ENCODE measurements at regions not wholly inside any gene's neighbourhood (a gene's known extent, or its start where the extent isn't known, plus 50 kb on each side); places are given as distances from the start of the nearest gene placed in this dataset.

DNA sequence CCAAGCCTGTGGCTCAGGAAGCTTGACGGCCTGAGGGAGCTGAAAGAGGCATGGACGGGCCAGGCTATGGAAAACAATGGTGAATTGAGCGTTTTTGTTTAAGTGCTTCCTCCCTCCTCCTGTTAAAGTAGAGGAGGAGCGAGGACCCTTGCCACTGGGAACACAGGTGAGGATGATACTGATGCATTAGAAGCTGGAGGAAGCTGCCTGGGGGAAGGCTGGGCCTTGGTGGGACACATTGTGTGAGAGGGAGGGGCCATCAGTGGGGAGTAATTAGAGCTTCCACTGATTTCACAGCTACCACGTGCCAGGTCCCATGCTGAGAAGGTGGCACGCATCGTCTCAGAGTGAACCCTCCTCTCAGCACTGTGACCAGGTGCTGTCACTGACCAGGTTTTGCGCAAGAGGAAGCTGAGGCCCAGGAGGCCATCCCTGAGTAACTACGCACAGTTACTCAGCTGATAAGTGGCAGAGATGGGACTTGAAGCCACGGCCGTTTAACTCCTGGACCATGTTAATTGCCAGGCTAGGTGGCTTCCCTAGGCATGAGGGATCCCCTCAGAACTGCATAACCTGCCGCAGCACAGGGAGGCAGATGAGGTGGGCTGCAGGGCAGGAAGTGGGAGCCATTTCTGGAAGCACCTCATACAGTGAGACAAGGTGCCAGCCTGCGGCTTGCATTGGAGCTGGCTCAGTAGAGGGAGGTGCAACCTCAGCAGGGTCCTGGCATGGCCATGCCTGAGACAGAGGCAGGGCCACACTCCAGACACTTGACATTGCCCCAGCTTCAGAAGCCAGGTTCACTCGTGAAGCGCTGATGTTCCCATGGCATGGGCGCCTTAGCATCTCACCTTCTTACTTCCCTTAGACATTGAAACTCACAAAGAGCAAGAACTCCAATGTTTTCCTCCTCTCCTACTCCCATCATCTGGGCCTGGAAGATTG lies 195.3 kb upstream of the MVB12B start:
- Histone ChIP-seq H3K27ac (no peak overlapping the region), H3K9me3 (replicated peaks in 1 of 3) (no peaks in the 10 kb centered on the region), H3K4me3 (no peak overlapping the region), H3K4me1 (replicated peaks in 1 of 2) (no peaks in the 10 kb centered on the region), H3K36me3 (replicated peaks in 1 of 2) (no peaks in the 10 kb centered on the region), H3K27me3 (no peaks in the 10 kb centered on the region)
- TF ChIP-seq, protein P1, sequence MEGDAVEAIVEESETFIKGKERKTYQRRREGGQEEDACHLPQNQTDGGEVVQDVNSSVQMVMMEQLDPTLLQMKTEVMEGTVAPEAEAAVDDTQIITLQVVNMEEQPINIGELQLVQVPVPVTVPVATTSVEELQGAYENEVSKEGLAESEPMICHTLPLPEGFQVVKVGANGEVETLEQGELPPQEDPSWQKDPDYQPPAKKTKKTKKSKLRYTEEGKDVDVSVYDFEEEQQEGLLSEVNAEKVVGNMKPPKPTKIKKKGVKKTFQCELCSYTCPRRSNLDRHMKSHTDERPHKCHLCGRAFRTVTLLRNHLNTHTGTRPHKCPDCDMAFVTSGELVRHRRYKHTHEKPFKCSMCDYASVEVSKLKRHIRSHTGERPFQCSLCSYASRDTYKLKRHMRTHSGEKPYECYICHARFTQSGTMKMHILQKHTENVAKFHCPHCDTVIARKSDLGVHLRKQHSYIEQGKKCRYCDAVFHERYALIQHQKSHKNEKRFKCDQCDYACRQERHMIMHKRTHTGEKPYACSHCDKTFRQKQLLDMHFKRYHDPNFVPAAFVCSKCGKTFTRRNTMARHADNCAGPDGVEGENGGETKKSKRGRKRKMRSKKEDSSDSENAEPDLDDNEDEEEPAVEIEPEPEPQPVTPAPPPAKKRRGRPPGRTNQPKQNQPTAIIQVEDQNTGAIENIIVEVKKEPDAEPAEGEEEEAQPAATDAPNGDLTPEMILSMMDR (IDR thresholded peaks at IDR 0.05): no peak
- no peak for TF ChIP-seq POLR2A (IDR thresholded peaks at IDR 0.05)
- intact Hi-C loops (cut with DNase I): no loop called here
- whole genome bisulfite sequencing, 4 donors: 82 to 87% (median 84%) methylated on average over 12 to 16 of the region's 16 CpGs
- peak in 3 of 7 donors; percentile 1 to 20 (median 7) for DNase-seq

DNA sequence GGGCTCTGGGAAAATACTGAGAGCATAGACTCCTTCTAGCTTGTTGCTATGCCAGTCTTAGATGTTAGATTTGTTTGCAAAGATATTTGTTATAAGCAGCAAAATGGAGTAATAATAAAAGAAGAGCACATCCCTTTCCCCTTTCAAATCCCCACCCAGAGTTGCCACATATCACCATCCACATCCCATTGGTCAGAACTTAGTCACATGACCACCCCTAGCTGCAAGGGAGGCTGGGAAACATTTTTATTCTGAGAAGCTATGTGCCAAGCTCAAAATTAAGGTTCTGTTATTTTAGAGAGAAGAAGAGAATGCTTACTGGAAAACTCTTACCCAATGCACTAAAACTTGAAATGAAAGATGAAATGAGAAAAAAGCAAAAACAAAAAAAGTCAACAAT lies 193.9 kb upstream of the MVB12B start:
- TF ChIP-seq POLR2A (IDR thresholded peaks at IDR 0.05): no peak
- TF ChIP-seq, protein P1 (IDR thresholded peaks at IDR 0.05): no peak
- Histone ChIP-seq H3K4me1 (replicated peaks in 1 of 2) (no peaks in the 10 kb centered on the region), H3K36me3 (replicated peaks in 1 of 2) (no peaks in the 10 kb centered on the region), H3K27me3 (no peaks in the 10 kb centered on the region), H3K27ac (no peak overlapping the region), H3K4me3 (no peak overlapping the region), H3K9me3 (replicated peaks in 1 of 3) (no peaks in the 10 kb centered on the region)
- DNase-seq: peak in 2 of 7 donors; percentile 3 to 14
- intact Hi-C loops (cut with DNase I): no loop called here

DNA sequence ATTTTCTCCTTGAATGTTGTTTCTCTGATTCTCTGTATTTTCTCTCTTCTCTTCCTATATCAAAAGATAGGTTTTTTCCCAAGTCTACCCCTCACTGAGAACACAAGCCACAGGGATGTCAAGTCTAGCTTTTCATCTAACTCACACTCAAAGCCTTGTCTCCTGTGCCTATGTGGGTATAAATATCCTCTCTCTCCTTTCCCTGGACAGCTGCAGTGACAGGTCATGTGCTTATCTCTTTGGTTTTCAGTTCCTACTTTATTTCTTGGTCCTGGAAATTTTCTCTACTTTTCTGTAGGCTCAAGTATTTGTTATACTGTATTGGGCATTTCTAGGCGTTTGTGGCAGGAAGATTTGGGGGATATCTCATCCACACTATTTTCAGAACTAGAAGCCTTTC lies 182.4 kb upstream of the MVB12B start:
- whole genome bisulfite sequencing, 4 donors: 50 to 59% (median 54%) methylated on average over 1 of the region's 1 CpG
- intact Hi-C loops (cut with DNase I): no loop called here
- peak in 1 of 7 donors; percentile 7 for DNase-seq
- H3K27ac ChIP-seq: no peak overlapping the region
- TF ChIP-seq POLR2A (IDR thresholded peaks at IDR 0.05): no peak
- TF ChIP-seq, protein P1 (IDR thresholded peaks at IDR 0.05): no peak
- no peaks in the 10 kb centered on the region for H3K9me3 ChIP-seq (replicated peaks in 1 of 3)
- H3K36me3 ChIP-seq (replicated peaks in 1 of 2): no peaks in the 10 kb centered on the region
- H3K4me3 ChIP-seq: no peak overlapping the region
- no peaks in the 10 kb centered on the region for H3K4me1 ChIP-seq (replicated peaks in 1 of 2)
- H3K27me3 ChIP-seq: no peaks in the 10 kb centered on the region

DNA sequence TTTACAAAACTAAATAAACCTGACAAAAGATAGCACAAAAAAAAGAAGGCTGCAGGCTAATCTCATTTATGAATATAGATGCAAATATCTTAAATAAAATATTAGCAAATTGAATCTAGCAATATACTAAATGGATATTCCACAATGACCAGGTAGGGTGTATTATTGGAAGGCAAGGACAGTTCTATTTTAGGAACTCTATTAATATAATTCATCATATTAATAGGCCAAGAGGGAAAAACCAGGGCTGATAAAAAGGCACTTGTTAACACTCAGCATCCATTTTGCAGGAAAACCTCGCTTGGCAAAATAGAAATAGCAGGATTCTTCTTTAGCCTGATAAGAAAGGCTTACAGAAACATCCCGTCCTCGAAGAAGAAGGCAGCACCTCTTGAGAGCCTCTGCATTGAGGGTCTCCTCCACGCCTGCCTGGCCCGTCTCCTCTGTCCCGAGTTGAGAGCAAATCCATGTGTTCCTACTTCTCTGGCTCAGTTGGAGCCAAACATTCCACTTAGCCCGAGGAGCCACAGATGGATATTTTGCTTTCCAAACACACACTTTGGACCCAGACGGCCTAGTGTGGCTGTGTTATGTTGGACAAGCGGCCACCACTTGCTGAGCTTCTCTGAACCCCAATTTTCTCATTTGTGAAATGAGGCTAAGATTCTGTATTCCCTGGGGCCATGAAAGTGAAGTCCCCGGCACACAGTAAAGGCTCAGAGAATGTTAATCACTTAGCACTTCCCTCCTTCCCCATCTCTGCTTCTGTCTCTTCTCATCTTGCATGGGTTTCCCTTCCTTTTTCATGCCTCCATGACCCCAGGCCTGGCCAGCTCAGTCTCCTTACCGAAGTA lies 181.8 kb upstream of the MVB12B start:
- TF ChIP-seq, protein P1 (IDR thresholded peaks at IDR 0.05): no peak
- TF ChIP-seq POLR2A (IDR thresholded peaks at IDR 0.05): no peak
- DNase-seq: peak in 2 of 7 donors; percentile 2 to 25
- Histone ChIP-seq H3K27me3 (no peaks in the 10 kb centered on the region), H3K4me1 (replicated peaks in 1 of 2) (no peaks in the 10 kb centered on the region), H3K36me3 (replicated peaks in 1 of 2) (no peaks in the 10 kb centered on the region), H3K27ac (no peak overlapping the region), H3K4me3 (no peak overlapping the region), H3K9me3 (replicated peaks in 1 of 3) (no peaks in the 10 kb centered on the region)
- WGBS, 4 donors: 64 to 84% (median 77%) methylated on average over 11 of the region's 11 CpGs
- intact Hi-C loops (cut with DNase I): no loop called here
